ENCODE measurements at regions not wholly inside any gene's neighbourhood (a gene's known extent, or its start where the extent isn't known, plus 50 kb on each side); places are given as distances from the start of the nearest gene placed in this dataset.

DNA sequence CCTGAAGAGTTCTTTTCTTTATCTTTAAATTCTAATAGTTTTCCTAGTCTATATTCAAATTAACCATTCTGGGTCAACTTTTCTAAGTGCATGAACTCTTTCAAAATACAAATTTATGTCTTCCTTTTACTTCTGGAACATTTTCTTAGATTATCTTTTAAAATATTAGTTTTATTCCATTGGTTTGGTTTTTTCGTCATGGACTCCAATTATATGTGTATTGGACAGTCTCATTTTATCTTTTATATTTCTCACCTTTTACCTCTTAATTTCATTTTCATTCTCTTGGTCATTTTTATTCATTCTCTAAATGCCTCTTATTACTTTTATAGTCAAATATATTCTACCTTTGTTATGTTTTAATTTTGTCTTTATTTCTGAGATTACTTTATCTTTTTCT lies 356.7 kb upstream of the MMS22L start:
- TF ChIP-seq, protein P1, sequence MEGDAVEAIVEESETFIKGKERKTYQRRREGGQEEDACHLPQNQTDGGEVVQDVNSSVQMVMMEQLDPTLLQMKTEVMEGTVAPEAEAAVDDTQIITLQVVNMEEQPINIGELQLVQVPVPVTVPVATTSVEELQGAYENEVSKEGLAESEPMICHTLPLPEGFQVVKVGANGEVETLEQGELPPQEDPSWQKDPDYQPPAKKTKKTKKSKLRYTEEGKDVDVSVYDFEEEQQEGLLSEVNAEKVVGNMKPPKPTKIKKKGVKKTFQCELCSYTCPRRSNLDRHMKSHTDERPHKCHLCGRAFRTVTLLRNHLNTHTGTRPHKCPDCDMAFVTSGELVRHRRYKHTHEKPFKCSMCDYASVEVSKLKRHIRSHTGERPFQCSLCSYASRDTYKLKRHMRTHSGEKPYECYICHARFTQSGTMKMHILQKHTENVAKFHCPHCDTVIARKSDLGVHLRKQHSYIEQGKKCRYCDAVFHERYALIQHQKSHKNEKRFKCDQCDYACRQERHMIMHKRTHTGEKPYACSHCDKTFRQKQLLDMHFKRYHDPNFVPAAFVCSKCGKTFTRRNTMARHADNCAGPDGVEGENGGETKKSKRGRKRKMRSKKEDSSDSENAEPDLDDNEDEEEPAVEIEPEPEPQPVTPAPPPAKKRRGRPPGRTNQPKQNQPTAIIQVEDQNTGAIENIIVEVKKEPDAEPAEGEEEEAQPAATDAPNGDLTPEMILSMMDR (conservative IDR thresholded peaks at IDR 0.05; ENCODE audit: low read depth, low read length), result no peak
- no peak for TF ChIP-seq EZH2 (IDR thresholded peaks at IDR 0.05; ENCODE audit: borderline replicate concordance, low read depth, low read length, poor library complexity, severe bottlenecking)
- H3K27me3 ChIP-seq (replicated peaks; ENCODE audit: insufficient read depth, low read depth, low read length, poor library complexity), result no peaks in the 10 kb centered on the region
- DNase-seq (ENCODE audit: low spot score), result no peak
- H3K36me3 ChIP-seq (ENCODE audit: insufficient read depth, low read length, poor library complexity, severe bottlenecking), result no peaks in the 10 kb centered on the region
- peaks cover 21% of the 10 kb centered on the region for H3K9me3 ChIP-seq (ENCODE audit: low read depth, low read length, poor library complexity, severe bottlenecking)
- no peaks in the 10 kb centered on the region for H3K4me1 ChIP-seq (ENCODE audit: insufficient read depth, low read length, poor library complexity, severe bottlenecking)
- CTCF ChIA-PET, result no interaction called here
- no peak overlapping the region for H3K27ac ChIP-seq (ENCODE audit: low read depth, low read length, poor library complexity, severe bottlenecking)
- intact Hi-C loops (cut with micrococcal nuclease; ENCODE audit: unreplicated experiment), result no loop called here
- no peak overlapping the region for H3K4me3 ChIP-seq (ENCODE audit: low read depth, low read length, poor library complexity, severe bottlenecking)
- BruUV-seq (replicated peaks), result no TSS peak
- POLR2A ChIA-PET (ENCODE audit: low non-redundant PET), result no interaction called here

DNA sequence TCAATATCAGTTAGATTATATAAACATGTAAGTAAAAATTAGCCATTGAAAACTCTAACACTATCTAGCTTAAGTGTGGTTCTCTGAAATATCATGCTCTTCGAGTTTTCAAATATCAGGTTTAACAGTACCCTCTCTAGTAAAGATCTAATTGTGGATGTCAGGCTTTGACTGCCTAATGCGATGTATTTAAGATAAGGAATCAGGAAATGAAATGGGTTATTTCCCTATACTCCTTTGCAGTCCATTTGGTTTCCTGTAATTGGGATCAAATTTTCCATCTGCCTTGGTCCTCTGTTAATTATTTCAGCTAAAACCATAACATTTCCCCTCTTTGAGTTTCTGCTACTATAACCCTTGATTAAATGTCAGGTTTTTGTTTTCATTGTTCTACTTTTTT lies 361.3 kb upstream of the MMS22L start:
- H3K9me3 ChIP-seq (ENCODE audit: low read depth, low read length, poor library complexity, severe bottlenecking), result peaks cover 6% of the 10 kb centered on the region
- H3K4me1 ChIP-seq (ENCODE audit: insufficient read depth, low read length, poor library complexity, severe bottlenecking), result peaks cover 7% of the 10 kb centered on the region
- POLR2A ChIA-PET (ENCODE audit: low non-redundant PET), result no interaction called here
- no peaks in the 10 kb centered on the region for H3K36me3 ChIP-seq (ENCODE audit: insufficient read depth, low read length, poor library complexity, severe bottlenecking)
- no peak overlapping the region for H3K27ac ChIP-seq (ENCODE audit: low read depth, low read length, poor library complexity, severe bottlenecking)
- CTCF ChIA-PET, result no interaction called here
- TF ChIP-seq, protein P1 (conservative IDR thresholded peaks at IDR 0.05; ENCODE audit: low read depth, low read length), result no peak
- TF ChIP-seq EZH2 (IDR thresholded peaks at IDR 0.05; ENCODE audit: borderline replicate concordance, low read depth, low read length, poor library complexity, severe bottlenecking), result no peak
- no peaks in the 10 kb centered on the region for H3K27me3 ChIP-seq (replicated peaks; ENCODE audit: insufficient read depth, low read depth, low read length, poor library complexity)
- BruUV-seq (replicated peaks), result no TSS peak
- no peak overlapping the region for H3K4me3 ChIP-seq (ENCODE audit: low read depth, low read length, poor library complexity, severe bottlenecking)
- intact Hi-C loops (cut with micrococcal nuclease; ENCODE audit: unreplicated experiment), result no loop called here
- no peak for DNase-seq (ENCODE audit: low spot score)

DNA sequence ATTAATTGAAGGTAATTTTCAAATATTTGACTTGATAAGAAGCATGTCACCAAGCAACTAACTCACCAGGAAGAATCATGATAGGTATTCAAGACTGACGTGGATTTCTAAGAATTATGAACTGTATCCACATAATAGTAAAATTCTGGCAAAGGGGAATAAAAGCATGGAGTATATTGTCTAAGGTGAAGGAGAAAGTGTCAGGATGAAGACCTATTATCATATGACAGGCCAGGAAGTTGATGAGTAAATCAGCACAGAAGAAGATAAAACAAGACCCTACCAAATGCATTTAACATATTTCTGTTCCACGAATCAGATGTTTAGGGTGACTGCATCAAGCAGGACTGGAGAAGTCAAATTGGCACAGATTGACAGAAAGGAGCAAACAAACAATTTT lies 362.7 kb upstream of the MMS22L start:
- no peaks in the 10 kb centered on the region for H3K27me3 ChIP-seq (replicated peaks; ENCODE audit: insufficient read depth, low read depth, low read length, poor library complexity)

More for the DNA sequence above, 362.7 kb upstream of the MMS22L start:
- intact Hi-C loops (cut with micrococcal nuclease; ENCODE audit: unreplicated experiment), result no loop called here
- TF ChIP-seq EZH2 (IDR thresholded peaks at IDR 0.05; ENCODE audit: borderline replicate concordance, low read depth, low read length, poor library complexity, severe bottlenecking), result no peak
- TF ChIP-seq, protein P1 (conservative IDR thresholded peaks at IDR 0.05; ENCODE audit: low read depth, low read length), result no peak
- BruUV-seq (replicated peaks), result no TSS peak
- H3K4me1 ChIP-seq (ENCODE audit: insufficient read depth, low read length, poor library complexity, severe bottlenecking), result peaks cover 9% of the 10 kb centered on the region
- DNase-seq (ENCODE audit: low spot score), result no peak
- POLR2A ChIA-PET (ENCODE audit: low non-redundant PET), result no interaction called here
- CTCF ChIA-PET, result no interaction called here
- peaks cover 6% of the 10 kb centered on the region for H3K36me3 ChIP-seq (ENCODE audit: insufficient read depth, low read length, poor library complexity, severe bottlenecking)
- peaks cover 8% of the 10 kb centered on the region for H3K9me3 ChIP-seq (ENCODE audit: low read depth, low read length, poor library complexity, severe bottlenecking)
- H3K27ac ChIP-seq (ENCODE audit: low read depth, low read length, poor library complexity, severe bottlenecking), result no peak overlapping the region
- no peak overlapping the region for H3K4me3 ChIP-seq (ENCODE audit: low read depth, low read length, poor library complexity, severe bottlenecking)
